ENCODE measurements at regions not wholly inside any gene's neighbourhood (a gene's known extent, or its start where the extent isn't known, plus 50 kb on each side); places are given as distances from the start of the nearest gene placed in this dataset.
A peak's percentile ranks its signal among the peaks of the same experiment; 100 is the strongest.
"Not testable (repeated sequence)": the region's sequence is repeated elsewhere in the genome, so short reads cannot be mapped to it uniquely, and the experiment has no call there.

DNA sequence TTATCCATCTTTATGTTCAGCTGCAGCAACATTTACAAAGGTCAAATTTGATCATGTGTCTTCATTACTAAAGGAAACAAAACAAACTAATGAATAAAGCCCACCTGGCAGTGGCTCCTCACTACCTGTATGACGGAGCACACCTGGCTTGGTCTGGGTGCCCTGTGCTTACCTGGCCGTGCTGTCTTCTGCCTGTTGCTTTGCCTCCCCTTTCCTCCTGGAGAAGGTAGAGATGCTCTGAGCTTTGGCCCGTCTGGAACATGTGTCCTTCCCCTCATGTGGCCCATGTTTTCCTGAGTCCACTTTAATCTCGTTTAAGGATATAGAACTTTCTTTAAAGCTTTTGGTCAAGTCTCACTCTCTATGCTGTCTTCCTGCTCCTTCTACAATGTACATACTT lies 1388.8 kb upstream of the DEFB115 start:
- H3K9me3 ChIP-seq (replicated peaks in 1 of 2; ENCODE audit: control insufficient read depth in 2 of 2, insufficient read depth in 1 of 2, low read depth in 1 of 2, low read length in 2 of 2); H3K27me3 ChIP-seq (ENCODE audit: control insufficient read depth in 3 of 3, insufficient read depth in 3 of 3, low read depth in 1 of 3, low read length in 3 of 3); H3K14ac ChIP-seq (ENCODE audit: low read length); H3K36me3 ChIP-seq (replicated peaks in 1 of 2; ENCODE audit: control insufficient read depth in 2 of 2, insufficient read depth in 2 of 2, low read length in 2 of 2); H2BK12ac ChIP-seq (ENCODE audit: low read length); H2BK120ac ChIP-seq (ENCODE audit: low read depth, low read length); H3K9ac ChIP-seq (ENCODE audit: low read depth, low read length, poor library complexity); DNase-seq (ENCODE audit: low spot score); H2AFZ ChIP-seq (ENCODE audit: low read length); H2AK5ac ChIP-seq (ENCODE audit: low read depth, low read length); H3K4ac ChIP-seq (ENCODE audit: low read length); H2BK5ac ChIP-seq (ENCODE audit: low read length); H3K23ac ChIP-seq (ENCODE audit: low read depth, low read length, poor library complexity); H3K18ac ChIP-seq (ENCODE audit: low read length); H3K27ac ChIP-seq (replicated peaks; ENCODE audit: low read length); H3K4me1 ChIP-seq (ENCODE audit: control insufficient read depth in 2 of 2, insufficient read depth in 1 of 2, low read depth in 1 of 2, low read length in 2 of 2); H4K91ac ChIP-seq (ENCODE audit: low read depth, low read length, poor library complexity); H4K8ac ChIP-seq (ENCODE audit: low read depth, low read length); H3K79me1 ChIP-seq (ENCODE audit: low read depth, low read length); H2BK15ac ChIP-seq (ENCODE audit: low read length); H3K4me2 ChIP-seq (ENCODE audit: insufficient read depth, low read length, poor library complexity, severe bottlenecking); H3K4me3 ChIP-seq (ENCODE audit: low read length in 2 of 2): not testable (repeated sequence)
- no CpG with 5 or more reads among the region's 4 CpGs for WGBS, 2 donors (ENCODE audit: extremely low coverage in 2 of 2, insufficient read length in 2 of 2, insufficient replicate concordance in 1 of 2)

DNA sequence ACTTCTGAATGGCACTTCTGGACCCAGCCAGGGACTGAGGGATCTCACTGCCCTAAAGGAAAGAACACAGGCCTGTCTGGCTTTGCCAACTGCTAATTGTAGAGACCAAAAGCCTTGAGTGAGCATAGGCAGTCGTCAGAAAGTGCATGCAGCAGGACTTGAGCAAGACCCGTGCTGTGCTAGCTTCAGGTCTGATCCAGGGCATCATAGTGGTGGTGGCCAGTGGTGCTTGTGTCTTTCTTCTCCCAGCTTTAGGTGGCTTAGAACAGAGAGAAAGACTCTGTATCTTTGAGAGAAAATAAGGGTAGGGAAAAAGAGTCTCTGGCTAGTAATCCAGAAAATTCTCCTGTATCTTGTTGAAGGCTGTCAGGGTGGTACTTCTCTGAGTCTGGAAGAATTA lies 1385.6 kb upstream of the DEFB115 start:
- H2BK15ac ChIP-seq (ENCODE audit: low read length); H2BK5ac ChIP-seq (ENCODE audit: low read length); H3K4ac ChIP-seq (ENCODE audit: low read length); H3K23ac ChIP-seq (ENCODE audit: low read depth, low read length, poor library complexity); H2AK5ac ChIP-seq (ENCODE audit: low read depth, low read length); H3K4me3 ChIP-seq (ENCODE audit: low read length in 2 of 2); H3K9me3 ChIP-seq (replicated peaks in 1 of 2; ENCODE audit: control insufficient read depth in 2 of 2, insufficient read depth in 1 of 2, low read depth in 1 of 2, low read length in 2 of 2); H2BK120ac ChIP-seq (ENCODE audit: low read depth, low read length); H2AFZ ChIP-seq (ENCODE audit: low read length); H3K27me3 ChIP-seq (ENCODE audit: control insufficient read depth in 3 of 3, insufficient read depth in 3 of 3, low read depth in 1 of 3, low read length in 3 of 3); H4K8ac ChIP-seq (ENCODE audit: low read depth, low read length); H3K27ac ChIP-seq (replicated peaks; ENCODE audit: low read length); H3K14ac ChIP-seq (ENCODE audit: low read length); H3K4me1 ChIP-seq (ENCODE audit: control insufficient read depth in 2 of 2, insufficient read depth in 1 of 2, low read depth in 1 of 2, low read length in 2 of 2); H3K18ac ChIP-seq (ENCODE audit: low read length); H4K91ac ChIP-seq (ENCODE audit: low read depth, low read length, poor library complexity); DNase-seq (ENCODE audit: low spot score); H3K36me3 ChIP-seq (replicated peaks in 1 of 2; ENCODE audit: control insufficient read depth in 2 of 2, insufficient read depth in 2 of 2, low read length in 2 of 2); H2BK12ac ChIP-seq (ENCODE audit: low read length); H3K4me2 ChIP-seq (ENCODE audit: insufficient read depth, low read length, poor library complexity, severe bottlenecking); H3K9ac ChIP-seq (ENCODE audit: low read depth, low read length, poor library complexity); H3K79me1 ChIP-seq (ENCODE audit: low read depth, low read length): not testable (repeated sequence)
- no CpG with 5 or more reads among the region's 2 CpGs for WGBS, 2 donors (ENCODE audit: extremely low coverage in 2 of 2, insufficient read length in 2 of 2, insufficient replicate concordance in 1 of 2)

DNA sequence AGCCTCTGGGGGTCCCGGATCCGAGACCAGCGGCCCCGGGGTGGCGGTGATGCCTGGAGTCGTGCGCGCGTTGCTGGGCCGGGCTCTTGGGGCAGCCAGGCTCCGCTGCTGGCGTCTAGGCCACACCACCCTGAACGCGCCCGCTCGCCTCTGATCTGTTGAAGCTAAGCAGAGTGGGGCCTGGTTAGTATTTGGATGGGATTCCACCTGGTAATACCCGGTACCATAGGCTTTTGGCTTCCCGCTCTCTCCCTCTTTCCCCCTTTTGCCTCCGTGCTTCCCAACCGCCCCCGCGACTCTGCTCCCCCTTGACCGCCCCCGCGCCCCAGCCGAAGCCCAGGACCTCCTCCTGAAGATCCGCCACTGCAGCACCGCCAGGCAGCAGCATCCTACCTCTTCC lies 1383.5 kb upstream of the DEFB115 start:
- H4K8ac ChIP-seq (ENCODE audit: low read depth, low read length): no peak overlapping the region
- peak overlapping the region; percentile 37 for H3K23ac ChIP-seq (ENCODE audit: low read depth, low read length, poor library complexity)
- no peak overlapping the region for H2AK5ac ChIP-seq (ENCODE audit: low read depth, low read length)
- no peak overlapping the region for H3K18ac ChIP-seq (ENCODE audit: low read length)
- peak overlapping the region; percentile 74 for H2AFZ ChIP-seq (ENCODE audit: low read length)
- DNase-seq (ENCODE audit: low spot score): peak; percentile 58
- H3K4me3 ChIP-seq (ENCODE audit: low read length in 2 of 2): peak overlapping the region; percentile 15 to 45
- no peaks in the 10 kb centered on the region for H3K79me1 ChIP-seq (ENCODE audit: low read depth, low read length)
- no peak overlapping the region for H3K27ac ChIP-seq (replicated peaks; ENCODE audit: low read length)
- no peak overlapping the region for H4K91ac ChIP-seq (ENCODE audit: low read depth, low read length, poor library complexity)
- H3K9ac ChIP-seq (ENCODE audit: low read depth, low read length, poor library complexity): peak overlapping the region; percentile 32
- no peak overlapping the region for H2BK15ac ChIP-seq (ENCODE audit: low read length)
- H2BK5ac ChIP-seq (ENCODE audit: low read length): no peak overlapping the region
- no CpG with 5 or more reads among the region's 28 CpGs for WGBS, 2 donors (ENCODE audit: extremely low coverage in 2 of 2, insufficient read length in 2 of 2, insufficient replicate concordance in 1 of 2)
- H2BK12ac ChIP-seq (ENCODE audit: low read length): no peak overlapping the region
- no peak overlapping the region for H3K14ac ChIP-seq (ENCODE audit: low read length)
- H3K4ac ChIP-seq (ENCODE audit: low read length): no peak overlapping the region
- no peaks in the 10 kb centered on the region for H3K36me3 ChIP-seq (replicated peaks in 1 of 2; ENCODE audit: control insufficient read depth in 2 of 2, insufficient read depth in 2 of 2, low read length in 2 of 2)
- no peak overlapping the region for H2BK120ac ChIP-seq (ENCODE audit: low read depth, low read length)
- H3K27me3 ChIP-seq (ENCODE audit: control insufficient read depth in 3 of 3, insufficient read depth in 3 of 3, low read depth in 1 of 3, low read length in 3 of 3): no peaks in the 10 kb centered on the region
- peaks cover 4 to 13% of the 10 kb centered on the region in 2 donors for H3K9me3 ChIP-seq (replicated peaks in 1 of 2; ENCODE audit: control insufficient read depth in 2 of 2, insufficient read depth in 1 of 2, low read depth in 1 of 2, low read length in 2 of 2)
- no peak overlapping the region for H3K4me2 ChIP-seq (ENCODE audit: insufficient read depth, low read length, poor library complexity, severe bottlenecking)
- H3K4me1 ChIP-seq (ENCODE audit: control insufficient read depth in 2 of 2, insufficient read depth in 1 of 2, low read depth in 1 of 2, low read length in 2 of 2): no peaks in the 10 kb centered on the region

DNA sequence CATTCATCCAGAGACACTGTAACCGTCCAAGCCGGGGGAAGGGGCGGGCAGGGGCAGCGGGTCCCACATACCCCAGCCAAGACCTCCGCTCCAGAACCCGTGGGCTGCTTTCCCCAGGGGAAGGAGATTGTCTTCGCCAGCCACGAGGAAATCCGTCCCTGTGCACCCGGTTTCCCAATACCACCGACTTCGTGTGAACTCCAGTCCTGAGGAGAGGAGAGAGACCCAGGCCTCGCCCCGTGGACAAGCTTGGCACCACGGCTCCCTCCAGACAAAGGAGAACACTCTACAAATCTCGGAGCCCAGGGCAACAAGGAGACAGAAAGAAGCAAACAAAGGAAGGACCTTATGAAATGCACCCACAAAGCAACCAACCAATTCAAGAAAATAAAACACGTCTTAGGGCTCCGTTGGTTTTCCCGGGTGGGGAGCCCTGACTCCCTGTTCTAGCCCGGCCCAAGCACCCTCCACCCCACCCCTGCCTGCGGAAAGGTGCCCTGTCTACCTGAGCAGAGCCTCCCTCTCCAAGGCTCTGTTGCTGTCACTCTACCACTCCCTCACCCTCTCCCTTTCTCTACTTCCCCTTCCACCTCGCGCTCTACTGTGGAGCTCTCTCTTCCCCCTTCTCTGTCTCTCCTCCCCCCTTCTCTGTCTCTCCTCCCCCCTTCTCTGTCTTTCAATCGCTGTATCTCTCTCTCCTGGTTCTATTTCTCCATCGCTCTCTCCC lies 1382.8 kb upstream of the DEFB115 start:
- no peak overlapping the region for H2AFZ ChIP-seq (ENCODE audit: low read length)
- H3K23ac ChIP-seq (ENCODE audit: low read depth, low read length, poor library complexity): no peak overlapping the region
- H3K14ac ChIP-seq (ENCODE audit: low read length): no peak overlapping the region
- H2BK120ac ChIP-seq (ENCODE audit: low read depth, low read length): no peak overlapping the region
- no peaks in the 10 kb centered on the region for H3K27me3 ChIP-seq (ENCODE audit: control insufficient read depth in 3 of 3, insufficient read depth in 3 of 3, low read depth in 1 of 3, low read length in 3 of 3)
- H3K4me2 ChIP-seq (ENCODE audit: insufficient read depth, low read length, poor library complexity, severe bottlenecking): no peak overlapping the region
- H2AK5ac ChIP-seq (ENCODE audit: low read depth, low read length): no peak overlapping the region
- H2BK15ac ChIP-seq (ENCODE audit: low read length): no peak overlapping the region
- H3K9me3 ChIP-seq (replicated peaks in 1 of 2; ENCODE audit: control insufficient read depth in 2 of 2, insufficient read depth in 1 of 2, low read depth in 1 of 2, low read length in 2 of 2): peaks cover 4 to 15% of the 10 kb centered on the region in 2 donors
- WGBS, 2 donors (ENCODE audit: extremely low coverage in 2 of 2, insufficient read length in 2 of 2, insufficient replicate concordance in 1 of 2): no CpG with 5 or more reads among the region's 25 CpGs
- no peak overlapping the region for H4K8ac ChIP-seq (ENCODE audit: low read depth, low read length)
- no peak for DNase-seq (ENCODE audit: low spot score)
- H3K4me3 ChIP-seq (ENCODE audit: low read length in 2 of 2): no peak overlapping the region
- no peak overlapping the region for H3K9ac ChIP-seq (ENCODE audit: low read depth, low read length, poor library complexity)
- no peaks in the 10 kb centered on the region for H3K36me3 ChIP-seq (replicated peaks in 1 of 2; ENCODE audit: control insufficient read depth in 2 of 2, insufficient read depth in 2 of 2, low read length in 2 of 2)
- H3K4me1 ChIP-seq (ENCODE audit: control insufficient read depth in 2 of 2, insufficient read depth in 1 of 2, low read depth in 1 of 2, low read length in 2 of 2): no peaks in the 10 kb centered on the region
- no peak overlapping the region for H2BK12ac ChIP-seq (ENCODE audit: low read length)
- H3K18ac ChIP-seq (ENCODE audit: low read length): no peak overlapping the region
- H2BK5ac ChIP-seq (ENCODE audit: low read length): no peak overlapping the region
- no peaks in the 10 kb centered on the region for H3K79me1 ChIP-seq (ENCODE audit: low read depth, low read length)
- no peak overlapping the region for H4K91ac ChIP-seq (ENCODE audit: low read depth, low read length, poor library complexity)
- no peak overlapping the region for H3K4ac ChIP-seq (ENCODE audit: low read length)
- H3K27ac ChIP-seq (replicated peaks; ENCODE audit: low read length): no peak overlapping the region
